HG03103 (cell line): ENCODE measurements at regions not wholly inside any gene's neighbourhood (a gene's known extent, or its start where the extent isn't known, plus 50 kb on each side); places are given as distances from the start of the nearest gene placed in this dataset.

Experiments used
- ATAC-seq: cut with Tn5 transposase; IDR thresholded peaks from one replicate; pipeline ENCODE4 v1.9.1; 2021; ENCODE audit warnings: low read depth; ENCODE audit not compliant: unreplicated experiment

- ATAC-seq = no peak
Measured at GRCh38 chr9:78490231-78490630, 193.3 kb downstream of the PSAT1 start.

DNA sequence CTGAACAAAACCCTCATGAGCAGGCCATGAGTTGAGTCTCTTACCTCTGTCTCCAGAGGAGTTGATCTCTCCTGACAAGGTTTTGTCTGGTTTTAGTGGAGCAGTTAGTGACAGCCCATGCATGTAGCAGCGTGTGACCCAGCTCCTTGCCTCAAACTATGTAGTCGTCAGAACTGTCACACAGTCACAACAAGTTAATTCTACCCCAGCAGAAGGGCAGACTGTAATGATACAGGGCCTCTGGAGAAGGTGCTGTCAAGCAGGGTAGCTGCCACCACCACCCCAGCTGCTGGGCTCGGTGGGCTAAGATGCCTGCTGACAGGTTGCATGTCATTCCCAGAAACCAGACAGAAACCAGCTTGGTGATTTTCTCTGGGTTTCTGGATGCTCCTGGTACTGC lies 194.5 kb downstream of the PSAT1 start:
- no peak for ATAC-seq

DNA sequence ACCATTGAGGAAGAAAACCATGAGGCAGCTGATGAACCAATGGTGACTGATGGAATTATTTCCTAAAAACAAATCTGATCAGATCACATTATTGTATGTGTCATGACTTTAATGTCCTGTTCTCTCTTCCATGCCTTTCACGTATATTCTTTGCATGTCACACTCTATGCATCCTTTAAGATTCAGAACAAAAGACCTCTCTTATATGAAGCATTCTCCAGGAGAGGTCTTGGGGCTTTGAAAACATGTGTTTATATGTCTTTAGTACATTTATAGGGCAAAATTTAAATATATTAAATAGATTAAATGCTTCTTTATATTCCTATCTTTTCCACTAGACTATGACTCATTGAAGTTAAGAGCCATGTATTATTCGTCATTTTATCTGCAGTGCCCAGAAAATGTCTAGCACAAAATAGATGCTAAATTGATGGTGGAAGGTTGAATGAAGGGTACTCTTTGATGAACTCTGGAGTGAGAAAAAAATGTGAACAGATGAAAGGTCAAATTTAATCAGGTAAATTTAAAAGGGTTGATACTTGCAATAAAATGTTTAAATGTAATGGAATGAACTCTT lies 196.3 kb downstream of the PSAT1 start:
- no peak for ATAC-seq

GRCh38 chr9:78502566-78502965 lies 205.6 kb downstream of the PSAT1 start:
- no peak for ATAC-seq

DNA sequence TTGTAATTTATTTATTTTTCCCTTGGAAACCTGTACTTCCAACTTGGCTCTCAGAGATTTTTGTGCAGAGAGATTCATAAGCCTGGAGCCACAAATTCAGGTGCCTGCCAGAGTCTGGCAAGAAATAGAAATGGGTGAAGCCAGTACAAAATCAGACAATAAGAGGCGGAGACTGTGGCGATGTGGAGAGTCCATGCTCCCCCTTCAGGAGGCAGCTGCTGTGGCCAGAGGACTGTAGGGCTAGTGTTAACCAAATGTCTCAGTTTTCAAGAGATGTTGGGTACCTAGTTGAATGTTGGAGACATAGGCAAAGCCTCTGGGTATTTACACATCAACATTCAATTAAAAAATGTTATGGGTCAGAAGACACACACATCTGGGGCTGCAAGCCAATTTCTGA lies 208.6 kb downstream of the PSAT1 start:
- no peak for ATAC-seq

GRCh38 chr9:78507037-78507436 lies 210.1 kb downstream of the PSAT1 start:
- no peak for ATAC-seq

GRCh38 chr9:78510035-78510434 lies 213.1 kb downstream of the PSAT1 start:
- ATAC-seq = no peak

DNA sequence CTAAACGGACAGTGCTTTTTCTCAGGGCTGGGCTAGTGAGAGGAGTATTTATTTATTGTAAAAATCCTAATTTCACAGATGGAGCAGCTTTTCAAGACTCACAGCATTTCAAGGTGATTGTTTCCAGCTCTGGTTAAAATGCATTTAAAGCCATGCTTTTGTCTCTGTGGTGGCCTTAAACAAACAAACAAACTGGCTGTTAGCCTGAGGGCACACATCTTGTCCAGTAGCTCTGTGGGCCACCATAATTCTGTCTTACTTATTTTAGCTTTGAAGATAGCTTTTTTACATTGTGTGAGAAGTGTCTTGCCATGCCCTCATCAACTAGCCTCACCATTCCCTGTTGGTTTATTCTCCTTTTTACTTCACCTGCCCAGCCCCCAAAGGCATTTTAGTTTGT lies 218.2 kb downstream of the PSAT1 start:
- ATAC-seq = no peak

- ATAC-seq = no peak
Measured at GRCh38 chr9:78519786-78520185, 222.9 kb downstream of the PSAT1 start.

- no peak for ATAC-seq
Measured at GRCh38 chr9:78521680-78522079, 224.8 kb downstream of the PSAT1 start.

GRCh38 chr9:78525986-78526560 lies 229.1 kb downstream of the PSAT1 start:
- no peak for ATAC-seq

DNA sequence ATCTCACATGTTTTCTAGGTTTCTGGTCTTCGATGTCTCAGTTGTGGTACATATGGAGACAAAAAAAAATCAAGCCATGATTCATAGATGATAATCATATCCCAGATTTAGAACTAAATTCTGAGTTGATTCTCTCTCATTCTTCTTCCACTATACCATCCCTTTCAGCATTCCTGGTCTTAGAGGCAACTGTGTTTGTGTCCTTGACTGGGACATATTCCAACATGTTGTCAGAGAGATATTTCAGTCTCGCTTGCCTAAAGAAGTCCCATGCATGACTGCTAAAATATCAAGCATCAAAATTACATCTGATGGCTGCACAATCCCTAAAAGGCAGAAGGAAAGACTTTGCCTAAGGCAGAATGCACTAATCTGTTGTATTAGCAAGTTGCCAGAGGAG lies 236.6 kb downstream of the PSAT1 start:
- no peak for ATAC-seq

DNA sequence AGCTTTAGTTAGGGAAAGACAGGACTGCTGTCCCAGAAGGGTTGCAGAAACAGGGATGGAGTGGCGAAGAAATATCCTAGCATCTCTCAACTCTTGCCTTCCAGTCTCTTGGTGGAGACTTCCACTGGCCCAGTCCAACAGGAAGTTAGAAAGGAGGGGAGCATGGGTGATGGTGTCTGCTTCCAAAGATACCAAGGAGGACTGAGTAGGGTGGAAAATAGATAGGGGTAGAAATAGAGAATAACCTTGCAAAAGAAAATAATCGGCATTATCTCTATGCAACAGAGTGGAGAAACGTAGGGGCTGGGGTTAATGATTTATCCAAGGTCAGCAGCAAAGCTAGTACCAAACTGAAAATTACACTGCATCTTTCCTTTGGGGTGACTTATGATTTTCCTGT lies 242.3 kb downstream of the PSAT1 start:
- no peak for ATAC-seq

- ATAC-seq = no peak
Measured at GRCh38 chr9:78539904-78540303, 243.0 kb downstream of the PSAT1 start.

- ATAC-seq = no peak
Measured at GRCh38 chr9:78541868-78542443, 245.0 kb downstream of the PSAT1 start.

- no peak for ATAC-seq
Measured at GRCh38 chr9:78542491-78543181, 245.7 kb downstream of the PSAT1 start.

GRCh38 chr9:78543353-78543752 lies 246.4 kb downstream of the PSAT1 start:
- ATAC-seq = no peak

DNA sequence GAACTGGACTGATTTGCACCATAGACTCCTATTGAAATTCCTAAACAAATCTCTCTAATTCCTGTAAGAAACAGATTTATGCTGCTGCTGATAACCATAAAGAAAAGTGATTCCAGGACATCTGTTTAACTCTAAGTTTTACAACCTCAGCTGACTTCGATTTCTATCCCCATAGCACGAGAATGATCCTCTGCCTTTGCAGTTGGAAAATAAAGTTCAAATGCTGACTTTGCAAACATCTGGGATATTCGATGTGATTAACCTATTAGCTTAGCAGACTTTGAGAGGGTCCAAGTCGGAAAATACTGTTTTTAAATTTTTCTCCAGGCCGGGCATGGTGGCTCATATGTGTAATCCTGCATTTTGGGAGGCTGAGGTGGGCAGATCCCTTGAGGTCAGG lies 247.3 kb downstream of the PSAT1 start:
- no peak for ATAC-seq

DNA sequence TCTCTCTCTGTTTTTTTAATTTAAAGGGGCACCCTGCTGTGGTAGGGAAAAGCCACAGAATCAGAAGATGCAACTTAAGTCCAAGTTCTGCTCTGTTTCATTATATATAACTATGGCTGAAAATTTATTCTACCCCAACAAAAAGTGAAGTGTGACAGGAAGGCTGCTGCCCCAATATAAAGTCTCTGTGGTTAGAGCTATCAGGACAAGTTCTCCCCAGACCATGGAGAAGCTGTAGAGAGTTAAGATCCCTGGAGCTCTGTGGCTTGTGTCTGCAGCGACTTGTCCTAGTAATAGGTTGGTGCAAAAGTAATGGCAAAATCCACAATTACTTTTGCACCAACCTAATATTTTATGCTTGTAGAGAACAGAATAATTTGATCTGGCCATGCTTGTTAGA lies 250.9 kb downstream of the PSAT1 start:
- ATAC-seq = no peak

DNA sequence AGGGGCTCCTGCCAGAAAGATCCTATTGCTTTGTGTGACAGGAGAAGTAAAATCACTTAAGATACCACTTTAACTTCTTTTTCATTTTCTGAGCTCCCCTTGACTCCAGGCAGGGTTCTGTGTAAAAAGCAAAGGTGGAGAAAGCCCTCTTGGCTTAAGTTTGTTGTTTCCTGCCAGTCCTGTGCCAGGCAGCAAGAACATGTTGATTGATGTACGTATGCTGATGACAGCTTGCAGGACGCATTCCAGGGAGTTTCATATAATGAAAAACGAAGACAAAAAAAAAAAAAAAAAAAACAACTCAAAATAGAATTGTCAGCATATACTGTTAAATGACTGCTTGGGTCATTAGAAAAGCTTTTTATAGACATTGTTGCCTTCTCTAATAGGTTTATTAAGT lies 251.7 kb downstream of the PSAT1 start:
- no peak for ATAC-seq

DNA sequence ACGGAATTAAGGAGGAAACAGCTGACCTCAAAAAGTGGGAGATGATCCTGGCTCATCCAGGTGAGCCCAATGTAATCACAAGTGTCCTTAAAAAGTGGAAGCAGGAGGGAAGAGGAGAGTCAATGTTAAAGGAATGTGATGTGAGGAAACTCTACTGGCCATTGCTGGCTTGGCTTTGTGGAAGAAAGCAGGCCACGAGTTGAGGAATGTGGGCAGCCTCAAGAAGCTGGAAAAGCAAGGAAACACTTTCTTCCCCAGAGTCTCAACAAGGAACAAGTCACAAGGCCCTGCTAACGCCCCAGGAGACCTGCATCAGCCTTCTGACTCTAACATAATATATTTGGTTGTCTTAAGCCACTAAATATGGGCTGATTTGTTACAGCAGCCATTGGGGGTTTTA lies 252.8 kb downstream of the PSAT1 start:
- no peak for ATAC-seq

- no peak for ATAC-seq
Measured at GRCh38 chr9:78552802-78553201, 255.9 kb downstream of the PSAT1 start.
